Spleen (tissue), 7 donors: ENCODE measurements at regions not wholly inside any gene's neighbourhood (a gene's known extent, or its start where the extent isn't known, plus 50 kb on each side); places are given as distances from the start of the nearest gene placed in this dataset.

Experiments used
- POLR2AphosphoS5 ChIP-seq, 3 donors: sonication (generic); formaldehyde crosslinking; IDR thresholded peaks; one replicate each; pipeline ENCODE4 v1.5.1; 2017; ENCODE audit warnings: antibody characterized with exemption in 3 of 3
- TF ChIP-seq, protein P1 (sequence below), 11 experiments: fragments of 200-600 bp in 7 of 11; fragments of 450-650 bp in 4 of 11; sonication (generic) in 4 of 11; IDR thresholded peaks in 8 of 11; conservative IDR thresholded peaks in 3 of 11; 1 replicate in 7 of 11; 2 replicates in 4 of 11; pipeline versions ENCODE4 v1.4.0 to v1.8.0; 2016 to 2021; ENCODE audit warnings: antibody characterized with exemption in 11 of 11, inconsistent platforms in 4 of 11, mild to moderate bottlenecking in 1 of 11
- donor health status: DM: no; HTN: no; CAD: no; lungs with moderate emphysema.
- donor health status: DM: no; HTN: no; CAD: no.
- donor health status: DM: no; HTN: no; CAD: no.

DNA sequence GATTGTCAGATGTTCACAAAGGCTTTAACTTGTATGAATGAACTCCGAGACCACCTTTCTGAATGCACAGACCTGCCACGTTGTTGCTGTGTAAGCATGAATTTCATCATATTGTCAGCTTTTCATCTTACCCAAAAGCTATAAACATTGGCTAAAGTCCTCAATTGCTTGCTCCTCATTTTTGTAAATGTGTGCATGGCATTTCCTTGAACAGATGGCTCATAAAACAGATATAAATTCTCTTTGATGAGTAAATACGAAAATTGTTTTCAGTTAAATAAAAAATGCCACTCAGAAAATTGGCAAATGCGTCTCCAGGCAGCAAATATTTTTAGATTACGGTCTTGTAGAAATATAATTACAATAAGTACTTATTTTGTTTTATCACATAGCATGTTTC, 226.0 kb upstream of the NDN start:
- TF ChIP-seq, protein P1, sequence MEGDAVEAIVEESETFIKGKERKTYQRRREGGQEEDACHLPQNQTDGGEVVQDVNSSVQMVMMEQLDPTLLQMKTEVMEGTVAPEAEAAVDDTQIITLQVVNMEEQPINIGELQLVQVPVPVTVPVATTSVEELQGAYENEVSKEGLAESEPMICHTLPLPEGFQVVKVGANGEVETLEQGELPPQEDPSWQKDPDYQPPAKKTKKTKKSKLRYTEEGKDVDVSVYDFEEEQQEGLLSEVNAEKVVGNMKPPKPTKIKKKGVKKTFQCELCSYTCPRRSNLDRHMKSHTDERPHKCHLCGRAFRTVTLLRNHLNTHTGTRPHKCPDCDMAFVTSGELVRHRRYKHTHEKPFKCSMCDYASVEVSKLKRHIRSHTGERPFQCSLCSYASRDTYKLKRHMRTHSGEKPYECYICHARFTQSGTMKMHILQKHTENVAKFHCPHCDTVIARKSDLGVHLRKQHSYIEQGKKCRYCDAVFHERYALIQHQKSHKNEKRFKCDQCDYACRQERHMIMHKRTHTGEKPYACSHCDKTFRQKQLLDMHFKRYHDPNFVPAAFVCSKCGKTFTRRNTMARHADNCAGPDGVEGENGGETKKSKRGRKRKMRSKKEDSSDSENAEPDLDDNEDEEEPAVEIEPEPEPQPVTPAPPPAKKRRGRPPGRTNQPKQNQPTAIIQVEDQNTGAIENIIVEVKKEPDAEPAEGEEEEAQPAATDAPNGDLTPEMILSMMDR (IDR thresholded peaks at IDR 0.05 in 8 of 11, conservative IDR thresholded peaks at IDR 0.05 in 3 of 11), result no peak
- TF ChIP-seq POLR2AphosphoS5 (IDR thresholded peaks at IDR 0.05), result no peak
